Ishikawa (cell line): ENCODE measurements at regions not wholly inside any gene's neighbourhood (a gene's known extent, or its start where the extent isn't known, plus 50 kb on each side); places are given as distances from the start of the nearest gene placed in this dataset.

Experiments
- RAD21 ChIP-seq: IDR thresholded peaks from 2 replicates; pipeline ENCODE4 v1.6.1; 2012; ENCODE audit warnings: low read depth
- TAF1 ChIP-seq: IDR thresholded peaks from 2 replicates; pipeline ENCODE4 v1.6.1; 2012; ENCODE audit warnings: low read depth, mild to moderate bottlenecking
- TCF12 ChIP-seq: IDR thresholded peaks from 2 replicates; pipeline ENCODE4 v1.6.1; 2012; ENCODE audit warnings: low read depth
- TEAD4 ChIP-seq: IDR thresholded peaks from 2 replicates; pipeline ENCODE4 v1.6.1; 2012
- YY1 ChIP-seq: IDR thresholded peaks from 2 replicates; pipeline ENCODE4 v1.6.1; 2012; ENCODE audit warnings: low read depth

DNA sequence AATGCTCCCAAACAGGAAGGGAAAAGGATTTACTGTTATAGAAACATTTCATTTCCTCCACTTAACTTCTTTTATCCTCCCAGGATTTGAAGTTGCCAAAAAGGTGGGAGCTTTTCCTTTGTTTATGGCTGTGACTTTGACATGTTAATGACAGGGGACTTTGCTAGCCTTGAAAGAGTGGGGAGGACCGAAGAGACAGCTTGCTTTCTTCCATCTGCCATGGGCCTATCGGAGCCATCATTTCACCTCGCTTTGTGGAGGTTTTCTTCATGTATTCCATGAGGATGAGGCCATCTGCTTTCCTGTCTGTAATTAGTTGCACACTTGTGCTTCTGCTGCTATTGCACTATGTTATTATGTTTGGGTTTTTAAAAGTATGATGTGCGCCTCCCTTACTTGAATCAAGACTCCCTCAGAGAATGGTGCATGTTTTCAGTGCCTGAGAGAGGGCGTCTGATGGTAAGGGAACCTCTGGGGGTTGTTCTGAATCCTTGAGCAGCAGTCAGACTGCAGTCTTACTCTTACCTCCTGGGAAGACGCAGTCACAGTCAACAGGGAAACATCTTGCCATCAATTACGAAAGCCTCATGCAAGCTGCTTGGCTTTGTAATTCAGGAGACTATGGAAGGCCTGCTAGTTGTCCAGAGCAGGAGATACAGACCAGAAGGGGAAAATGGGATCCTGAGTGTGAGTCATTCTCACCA lies 173.3 kb upstream of the MGAT5 start:
- TF ChIP-seq TAF1 (no peak), RAD21 (no peak), TCF12 (no peak), YY1 (no peak), TEAD4 (no peak)
